Fibroblast of lung (primary cell): ENCODE measurements at regions not wholly inside any gene's neighbourhood (a gene's known extent, or its start where the extent isn't known, plus 50 kb on each side); places are given as distances from the start of the nearest gene placed in this dataset.

ENCODE experiments used
- DNase-seq, 2 donors: peaks; one replicate each; pipeline versions ENCODE4 v3.0.0 to v3.0.0-alpha.2; 2010; ENCODE audit warnings: low read depth in 2 of 2
- H2AFZ ChIP-seq: 2 replicates; pipeline ENCODE4 v1.5.1; 2012; ENCODE audit warnings: low read length, control low read depth, inconsistent platforms
- H3K27ac ChIP-seq: 2 replicates; pipeline ENCODE4 v1.5.1; 2011; ENCODE audit warnings: low read length, control low read depth; ENCODE audit not compliant: insufficient read depth
- H3K27me3 ChIP-seq: 2 replicates; pipeline ENCODE4 v1.5.1; 2011; ENCODE audit warnings: mild to moderate bottlenecking, low read length; ENCODE audit not compliant: control insufficient read depth, insufficient read depth
- H3K36me3 ChIP-seq: 2 replicates; pipeline ENCODE4 v1.5.1; 2011; ENCODE audit warnings: low read length; ENCODE audit not compliant: control insufficient read depth, insufficient read depth
- H3K4me1 ChIP-seq: 2 replicates; pipeline ENCODE4 v1.5.1; 2011; ENCODE audit warnings: low read length; ENCODE audit not compliant: control insufficient read depth, insufficient read depth; ENCODE audit errors: extremely low read depth
- H3K4me2 ChIP-seq: 2 replicates; pipeline ENCODE4 v1.5.1; 2011; ENCODE audit warnings: low read length, control low read depth; ENCODE audit not compliant: insufficient read depth; ENCODE audit errors: extremely low read depth
- H3K4me3 ChIP-seq, 4 experiments: fragments of 200-600 bp in 1 of 4; sonication (generic) in 1 of 4; replicated peaks in 1 of 4; 2 replicates each; pipeline ENCODE4 v1.5.1; 2011 to 2016; ENCODE audit warnings: low read length in 4 of 4, low read depth in 3 of 4, mild to moderate bottlenecking in 3 of 4, control low read depth in 2 of 4, inconsistent platforms in 1 of 4, mixed read lengths in 1 of 4; ENCODE audit not compliant: insufficient read depth in 1 of 4; ENCODE audit errors: control extremely low read depth in 1 of 4
- H3K79me2 ChIP-seq: 2 replicates; pipeline ENCODE4 v1.5.1; 2012; ENCODE audit warnings: mild to moderate bottlenecking, low read length, inconsistent platforms; ENCODE audit not compliant: control insufficient read depth, insufficient read depth
- H3K9ac ChIP-seq: 2 replicates; pipeline ENCODE4 v1.5.1; 2011; ENCODE audit warnings: mild to moderate bottlenecking, low read length, control low read depth; ENCODE audit not compliant: insufficient read depth
- H3K9me3 ChIP-seq: 2 replicates; pipeline ENCODE4 v1.5.1; 2012; ENCODE audit warnings: low read depth, low read length; ENCODE audit not compliant: control insufficient read depth, insufficient read depth
- H4K20me1 ChIP-seq: 2 replicates; pipeline ENCODE4 v1.5.1; 2011; ENCODE audit warnings: low read length; ENCODE audit not compliant: control insufficient read depth, insufficient read depth; ENCODE audit errors: extremely low read depth
- CTCF ChIP-seq, 2 donors: IDR thresholded peaks in 1 of 2; conservative IDR thresholded peaks in 1 of 2; 1 replicate in 1 of 2; 2 replicates in 1 of 2; pipeline ENCODE4 v1.5.1; 2011 to 2012; ENCODE audit warnings: low read length in 2 of 2, control low read depth in 1 of 2, inconsistent platforms in 1 of 2, low read depth in 1 of 2, mild to moderate bottlenecking in 1 of 2
- EZH2 ChIP-seq: IDR thresholded peaks from 2 replicates; pipeline ENCODE4 v1.5.1; 2012; ENCODE audit warnings: low read length, control low read depth, mild to moderate bottlenecking; ENCODE audit errors: missing control alignments

GRCh38 chr12:89263900-89264299 is 88.4 kb downstream of the DUSP6 start:
- Histone ChIP-seq H2AFZ (no peak overlapping the region), H3K79me2 (no peaks in the 10 kb centered on the region), H3K4me3 (no peak overlapping the region), H3K4me1 (no peaks in the 10 kb centered on the region), H3K27ac (no peak overlapping the region), H3K4me2 (no peak overlapping the region), H3K9ac (no peak overlapping the region), H3K9me3 (no peaks in the 10 kb centered on the region), H4K20me1 (no peaks in the 10 kb centered on the region), H3K36me3 (no peaks in the 10 kb centered on the region), H3K27me3 (no peaks in the 10 kb centered on the region)
- DNase-seq: no peak
- TF ChIP-seq EZH2 (no peak), CTCF (conservative IDR thresholded peaks at IDR 0.05 in 1 of 2, IDR thresholded peaks at IDR 0.05 in 1 of 2; ENCODE audit: low read depth in 1 of 2, low read length in 2 of 2) (no peak)

GRCh38 chr12:89262855-89263552 is 89.3 kb downstream of the DUSP6 start:
- Histone ChIP-seq H3K79me2 (no peaks in the 10 kb centered on the region), H3K27me3 (no peaks in the 10 kb centered on the region)
- TF ChIP-seq CTCF (conservative IDR thresholded peaks at IDR 0.05 in 1 of 2, IDR thresholded peaks at IDR 0.05 in 1 of 2; ENCODE audit: low read depth in 1 of 2, low read length in 2 of 2) (no peak), EZH2 (no peak)

GRCh38 chr12:89261982-89262381 is 90.3 kb downstream of the DUSP6 start:
- Histone ChIP-seq H3K9me3 (no peaks in the 10 kb centered on the region), H4K20me1 (no peaks in the 10 kb centered on the region), H3K4me1 (no peaks in the 10 kb centered on the region), H3K4me2 (no peak overlapping the region), H3K36me3 (no peaks in the 10 kb centered on the region), H3K4me3 (no peak overlapping the region), H3K27ac (no peak overlapping the region), H3K79me2 (no peaks in the 10 kb centered on the region), H3K27me3 (no peaks in the 10 kb centered on the region), H2AFZ (no peak overlapping the region), H3K9ac (no peak overlapping the region)
- no peak for TF ChIP-seq CTCF (conservative IDR thresholded peaks at IDR 0.05 in 1 of 2, IDR thresholded peaks at IDR 0.05 in 1 of 2; ENCODE audit: low read depth in 1 of 2, low read length in 2 of 2)
- no peak for TF ChIP-seq EZH2
- peak in 1 of 2 donors; percentile 33 for DNase-seq

More at GRCh38 chr12:89262855-89263552, 89.3 kb downstream of the DUSP6 start:
- Histone ChIP-seq H3K4me3 (no peak overlapping the region), H2AFZ (no peak overlapping the region), H3K4me1 (no peaks in the 10 kb centered on the region), H3K36me3 (no peaks in the 10 kb centered on the region), H3K9ac (no peak overlapping the region), H4K20me1 (no peaks in the 10 kb centered on the region), H3K4me2 (no peak overlapping the region), H3K9me3 (no peaks in the 10 kb centered on the region), H3K27ac (no peak overlapping the region)
- no peak for DNase-seq
